ENCODE measurements at regions not wholly inside any gene's neighbourhood (a gene's known extent, or its start where the extent isn't known, plus 50 kb on each side); places are given as distances from the start of the nearest gene placed in this dataset.

- intact Hi-C loops (cut with micrococcal nuclease; ENCODE audit: unreplicated experiment): no loop called here
- Mint-ChIP-seq H3K9me3 (ENCODE audit: low read depth, unreplicated experiment) (no peaks in the 10 kb centered on the region), H3K4me3 (ENCODE audit: low read depth, unreplicated experiment) (no peak overlapping the region), H3K27ac (ENCODE audit: unreplicated experiment) (no peak overlapping the region), H3K4me1 (ENCODE audit: low read depth, unreplicated experiment) (no peaks in the 10 kb centered on the region), H3K36me3 (ENCODE audit: insufficient read depth, unreplicated experiment) (no peaks in the 10 kb centered on the region), H3K27me3 (ENCODE audit: unreplicated experiment) (peaks cover 22% of the 10 kb centered on the region)
- CTCF ChIA-PET: no interaction called here
- BruUV-seq (replicated peaks): no TSS peak
- TF ChIP-seq CTCF (IDR thresholded peaks at IDR 0.05; ENCODE audit: unreplicated experiment): no peak
- no peak for DNase-seq
Observed at GRCh38 chr6:14621518-14621917, 503.9 kb downstream of the CD83 start.

- CTCF ChIA-PET: no interaction called here
Observed at GRCh38 chr6:14622085-14622484, 504.5 kb downstream of the CD83 start.

GRCh38 chr6:14622909-14623505 lies 505.4 kb downstream of the CD83 start:
- H3K4me3 Mint-ChIP-seq (ENCODE audit: low read depth, unreplicated experiment): no peak overlapping the region
- no peaks in the 10 kb centered on the region for H3K9me3 Mint-ChIP-seq (ENCODE audit: low read depth, unreplicated experiment)
- no peaks in the 10 kb centered on the region for H3K4me1 Mint-ChIP-seq (ENCODE audit: low read depth, unreplicated experiment)
- peaks cover 12% of the 10 kb centered on the region for H3K27me3 Mint-ChIP-seq (ENCODE audit: unreplicated experiment)
- BruUV-seq (replicated peaks): no TSS peak
- no peak for DNase-seq
- H3K36me3 Mint-ChIP-seq (ENCODE audit: insufficient read depth, unreplicated experiment): no peaks in the 10 kb centered on the region
- H3K27ac Mint-ChIP-seq (ENCODE audit: unreplicated experiment): no peak overlapping the region
- TF ChIP-seq CTCF (IDR thresholded peaks at IDR 0.05; ENCODE audit: unreplicated experiment): no peak
- CTCF ChIA-PET: no interaction called here
- intact Hi-C loops (cut with micrococcal nuclease; ENCODE audit: unreplicated experiment): no loop called here

More at GRCh38 chr6:14622085-14622484, 504.5 kb downstream of the CD83 start:
- H3K9me3 Mint-ChIP-seq (ENCODE audit: low read depth, unreplicated experiment): no peaks in the 10 kb centered on the region
- TF ChIP-seq CTCF (IDR thresholded peaks at IDR 0.05; ENCODE audit: unreplicated experiment): no peak
- no TSS peak for BruUV-seq (replicated peaks)
- no peaks in the 10 kb centered on the region for H3K4me1 Mint-ChIP-seq (ENCODE audit: low read depth, unreplicated experiment)
- H3K27ac Mint-ChIP-seq (ENCODE audit: unreplicated experiment): no peak overlapping the region
- H3K36me3 Mint-ChIP-seq (ENCODE audit: insufficient read depth, unreplicated experiment): no peaks in the 10 kb centered on the region
- no peak overlapping the region for H3K4me3 Mint-ChIP-seq (ENCODE audit: low read depth, unreplicated experiment)
- intact Hi-C loops (cut with micrococcal nuclease; ENCODE audit: unreplicated experiment): no loop called here
- no peak for DNase-seq
- peaks cover 21% of the 10 kb centered on the region for H3K27me3 Mint-ChIP-seq (ENCODE audit: unreplicated experiment)

- intact Hi-C loops (cut with micrococcal nuclease; ENCODE audit: unreplicated experiment): no loop called here
- DNase-seq: no peak
- H3K27ac Mint-ChIP-seq (ENCODE audit: unreplicated experiment): no peak overlapping the region
- no peaks in the 10 kb centered on the region for H3K36me3 Mint-ChIP-seq (ENCODE audit: insufficient read depth, unreplicated experiment)
- no peaks in the 10 kb centered on the region for H3K9me3 Mint-ChIP-seq (ENCODE audit: low read depth, unreplicated experiment)
- TF ChIP-seq CTCF (IDR thresholded peaks at IDR 0.05; ENCODE audit: unreplicated experiment): no peak
- H3K4me3 Mint-ChIP-seq (ENCODE audit: low read depth, unreplicated experiment): no peak overlapping the region
- no TSS peak for BruUV-seq (replicated peaks)
- no peaks in the 10 kb centered on the region for H3K4me1 Mint-ChIP-seq (ENCODE audit: low read depth, unreplicated experiment)
- H3K27me3 Mint-ChIP-seq (ENCODE audit: unreplicated experiment): peaks cover 18% of the 10 kb centered on the region
- CTCF ChIA-PET: no interaction called here
Observed at GRCh38 chr6:14625173-14625895, 507.8 kb downstream of the CD83 start.
